K562 (cell line): ENCODE measurements at regions not wholly inside any gene's neighbourhood (a gene's known extent, or its start where the extent isn't known, plus 50 kb on each side); places are given as distances from the start of the nearest gene placed in this dataset.

Source experiments
- ATAC-seq: fragments of 200-7000 bp; cut with Tn5 transposase; 3 replicates; pipeline ENCODE4 v1.9.1; 2020; ENCODE audit warnings: moderate library complexity
- BruUV-seq: library from RNA; stranded (reverse); fragments of 400-500 nt; replicated peaks from 2 replicates; lab custom pipeline; 2021; lab: Mats Ljungman, UMichigan
- CTCF ChIA-PET: fragments of 300-600 bp; formaldehyde crosslinking; extraction: SDS; loops from one replicate; lab custom pipeline; 2021; ENCODE audit warnings: low intra/inter-chr PET ratio; lab: Yijun Ruan, JAX
- POLR2A ChIA-PET: fragments of 300-600, 350-650 bp; sonication (Branson Sonifier 250); formaldehyde crosslinking; extraction: SDS; loops from one replicate; lab custom pipeline; 2021; ENCODE audit warnings: antibody characterized with exemption, inconsistent platforms; lab: Yijun Ruan, JAX
- DNase-seq, 4 experiments: peaks; one replicate each; pipeline versions ENCODE4 v3.0.0 to v3.0.0-alpha.2; 2011 to 2018; ENCODE audit warnings: low spot score in 3 of 4, mixed read lengths in 3 of 4; ENCODE audit errors: extremely low read depth in 1 of 4
- FAIRE-seq: peaks from 2 replicates; lab custom pipeline; 2011; peaks lifted over from hg19 to GRCh38; lab: Jason Lieb, UNC
- H2AFZ ChIP-seq: 2 replicates; pipeline ENCODE4 v1.6.0; 2011; ENCODE audit warnings: low read depth, low read length, control low read depth, inconsistent platforms
- H3K27ac ChIP-seq: fragments of 200-600 bp; 3 replicates; pipeline ENCODE4 v1.8.0; 2011; ENCODE audit warnings: low read depth, mild to moderate bottlenecking, control low read depth, inconsistent platforms, low read length, moderate library complexity, mixed read lengths; ENCODE audit errors: extremely low read depth
- H3K27me3 ChIP-seq, 2 experiments: fragments of 300-600 bp in 1 of 2; 2 replicates in 1 of 2; 3 replicates in 1 of 2; pipeline versions ENCODE4 v1.6.0 to v1.8.0; 2011; ENCODE audit warnings: inconsistent platforms in 2 of 2, low read length in 2 of 2, mild to moderate bottlenecking in 1 of 2, mixed read lengths in 1 of 2, moderate library complexity in 1 of 2; ENCODE audit not compliant: control insufficient read depth in 2 of 2, insufficient read depth in 2 of 2
- H3K36me3 ChIP-seq: fragments of 300-600 bp; 3 replicates; pipeline ENCODE4 v1.8.0; 2011; ENCODE audit warnings: mild to moderate bottlenecking, low read length, inconsistent platforms; ENCODE audit not compliant: control insufficient read depth, insufficient read depth
- H3K4me1 ChIP-seq, 2 experiments: fragments of 200-600 bp in 1 of 2; replicated peaks in 1 of 2; 2 replicates in 1 of 2; 3 replicates in 1 of 2; pipeline versions ENCODE4 v1.5.1 to v1.8.0; 2011; ENCODE audit warnings: inconsistent platforms in 2 of 2, low read length in 2 of 2, mild to moderate bottlenecking in 1 of 2, mixed read lengths in 1 of 2, moderate library complexity in 1 of 2; ENCODE audit not compliant: control insufficient read depth in 2 of 2, insufficient read depth in 2 of 2
- H3K4me2 ChIP-seq: 2 replicates; pipeline ENCODE4 v1.6.1; 2011; ENCODE audit warnings: low read length, control low read depth, inconsistent platforms, mixed read lengths; ENCODE audit not compliant: insufficient read depth
- H3K4me3 ChIP-seq: fragments of 200-600 bp; sonication (generic), shearing (Covaris generic); 2 replicates; pipeline ENCODE4 v1.5.1; 2016; ENCODE audit warnings: control low read depth, inconsistent platforms
- H3K79me2 ChIP-seq: fragments of 200-600 bp; 3 replicates; pipeline ENCODE4 v1.8.0; 2011; ENCODE audit warnings: low read length, inconsistent platforms; ENCODE audit not compliant: control insufficient read depth, insufficient read depth
- H3K9ac ChIP-seq, 2 experiments: 2 replicates each; pipeline versions ENCODE4 v1.6.0 to v1.6.1; 2011; ENCODE audit warnings: low read depth in 2 of 2, low read length in 2 of 2, control low read depth in 1 of 2, inconsistent platforms in 1 of 2, mild to moderate bottlenecking in 1 of 2, mixed read lengths in 1 of 2; ENCODE audit not compliant: insufficient read depth in 1 of 2
- H3K9me1 ChIP-seq: one replicate; pipeline ENCODE4 v1.6.0; 2011; ENCODE audit warnings: inconsistent platforms, mild to moderate bottlenecking, low read length, moderate library complexity; ENCODE audit not compliant: control insufficient read depth, insufficient read depth
- H3K9me3 ChIP-seq: replicated peaks from 2 replicates; pipeline ENCODE4 v1.5.1; 2011; ENCODE audit warnings: low read depth, low read length, inconsistent platforms; ENCODE audit not compliant: control insufficient read depth, insufficient read depth
- H4K20me1 ChIP-seq: replicated peaks from 2 replicates; pipeline ENCODE4 v1.6.1; 2011; ENCODE audit warnings: low read length, inconsistent platforms, mixed read lengths; ENCODE audit not compliant: control insufficient read depth, insufficient read depth
- CHD4 ChIP-seq: fragments of 200-600 bp; sonication (generic); IDR thresholded peaks from 3 replicates; pipeline ENCODE4 v1.6.1; 2012; ENCODE audit warnings: low read depth, mild to moderate bottlenecking, mixed read lengths, low read length, inconsistent platforms; ENCODE audit not compliant: insufficient read depth, insufficient replicate concordance, poor library complexity, severe bottlenecking
- CTCFL ChIP-seq: IDR thresholded peaks from 2 replicates; pipeline ENCODE4 v1.6.1; 2011; ENCODE audit warnings: borderline replicate concordance, low read depth, mild to moderate bottlenecking, moderate library complexity, low read length; ENCODE audit not compliant: insufficient read depth, poor library complexity, severe bottlenecking
- HMGXB4 ChIP-seq: sonication (generic); formaldehyde crosslinking; IDR thresholded peaks from 2 replicates; pipeline ENCODE4 v1.8.1; 2023; ENCODE audit warnings: mild to moderate bottlenecking, missing genetic modification reagents
- ID3 ChIP-seq, 2 experiments: fragments of 250-450 bp in 1 of 2; fragments of 450-650 bp in 1 of 2; sonication (Bioruptor Pico) in 1 of 2; IDR thresholded peaks; 2 replicates each; pipeline versions ENCODE4 v1.6.1 to v1.8.0; 2016 to 2021; ENCODE audit warnings: mild to moderate bottlenecking in 2 of 2, moderate library complexity in 2 of 2, missing compliant biosample characterization in 1 of 2, missing genetic modification characterization in 1 of 2
- PRMT5 ChIP-seq: sonication (generic); formaldehyde crosslinking; IDR thresholded peaks from 2 replicates; pipeline ENCODE4 v1.5.0; 2020; ENCODE audit warnings: missing genetic modification reagents
- SMARCE1 ChIP-seq: fragments of 450-650 bp; IDR thresholded peaks from 2 replicates; pipeline ENCODE4 v1.7.1; 2016; ENCODE audit warnings: mild to moderate bottlenecking
- SNAPC5 ChIP-seq: fragments of 250-450 bp; sonication (Bioruptor Pico); IDR thresholded peaks from 2 replicates; pipeline ENCODE4 v1.8.0; 2021; ENCODE audit warnings: moderate library complexity, mild to moderate bottlenecking, inconsistent platforms
- STAG1 ChIP-seq: sonication (generic); formaldehyde crosslinking; IDR thresholded peaks from 2 replicates; pipeline ENCODE4 v1.5.0; 2020; ENCODE audit warnings: missing genetic modification reagents, borderline replicate concordance
- ZBTB5 ChIP-seq: fragments of 450-650 bp; IDR thresholded peaks from 2 replicates; pipeline ENCODE4 v1.6.1; 2017; ENCODE audit warnings: antibody characterized with exemption
- ZFPM2 ChIP-seq: fragments of 250-450 bp; sonication (Bioruptor Pico); IDR thresholded peaks from 2 replicates; pipeline ENCODE4 v1.5.1; 2022; ENCODE audit warnings: mild to moderate bottlenecking
- ZNF121 ChIP-seq: sonication (generic); formaldehyde crosslinking; conservative IDR thresholded peaks from 2 replicates; pipeline ENCODE4 v1.8.0; 2022; ENCODE audit warnings: missing genetic modification reagents
- WGBS: fragments of 100-300 bp; shearing (Covaris generic); methylation state at CpG from one replicate; pipeline ENCODE4 v1.1.6; 2016; ENCODE audit warnings: low coverage, mixed read lengths; ENCODE audit not compliant: insufficient coverage; ENCODE audit errors: missing lambda C conversion rate; 5-methylcytosine and 5-hydroxymethylcytosine counted together
- in situ Hi-C: fragments of 300-500 bp; cut with MboI; formaldehyde crosslinking; loops from 4 replicates; pipeline ENCODE4 v1.15.0; 2018; ENCODE audit warnings: inconsistent platforms, mixed read lengths
- intact Hi-C: fragments of 100-400 bp; cut with micrococcal nuclease; formaldehyde crosslinking; loops from 2 replicates; pipeline ENCODE4 v1.14.2; 2022

GRCh38 chr3:34068505-34068904 is 270.1 kb downstream of the PDCD6IP start:
- no TSS peak for BruUV-seq
- Histone ChIP-seq H4K20me1 (0 out of 2 replicates have a peak, but pooled peaks cover 3% of the 10 kb centered on the region), H3K4me2 (no peak overlapping the region), H3K4me1 (no peaks in the 10 kb centered on the region)
- ChIA-PET POLR2A (interaction anchor here (0.5 to 1.6 kb wide), 2 partner anchors 11 to 304 kb away, joined by 3 to 4 read pairs; no protein-coding TSS in a partner anchor), CTCF (no interaction called here)
- 13% methylated on average over 7 of the region's 7 CpGs for WGBS
- intact Hi-C loops, result no loop called here
- no peak for TF ChIP-seq CHD4
- no peak for TF ChIP-seq HMGXB4 (CRISPR knock-in tag)
- no peak for TF ChIP-seq ID3 (CRISPR knock-in tag; IDR thresholded peaks at IDR 0.05)
- no peak for TF ChIP-seq ID3 (tag; IDR thresholded peaks at IDR 0.05)
- no peak for TF ChIP-seq STAG1
- TF ChIP-seq SMARCE1, result no peak
- TF ChIP-seq CTCFL, result no peak
- TF ChIP-seq SNAPC5 (CRISPR knock-in tag), result no peak
- TF ChIP-seq ZNF121 (CRISPR knock-in tag), result no peak
- no peak for TF ChIP-seq PRMT5 (CRISPR knock-in tag)
- no peak for TF ChIP-seq ZBTB5
- TF ChIP-seq ZFPM2, result no peak
- TF ChIP-seq, all 486 proteins: peak for 0
- no peaks in the 10 kb centered on the region for H3K79me2 ChIP-seq
- no peak for FAIRE-seq
- no peaks in the 10 kb centered on the region for H3K9me1 ChIP-seq
- H3K27me3 ChIP-seq, result peaks cover 3% of the 10 kb centered on the region in 2 experiments; a peak in 1 of 5 replicates
- no peak overlapping the region for H3K9ac ChIP-seq
- ATAC-seq, result no peak
- H2AFZ ChIP-seq, result no peak overlapping the region
- H3K4me3 ChIP-seq, result no peak overlapping the region
- in situ Hi-C loops, result no loop called here
- no peak for DNase-seq
- no peak overlapping the region for H3K27ac ChIP-seq
- no peaks in the 10 kb centered on the region for H3K9me3 ChIP-seq
- H3K36me3 ChIP-seq, result no peaks in the 10 kb centered on the region
